ENCODE measurements at regions not wholly inside any gene's neighbourhood (a gene's known extent, or its start where the extent isn't known, plus 50 kb on each side); places are given as distances from the start of the nearest gene placed in this dataset.

DNA sequence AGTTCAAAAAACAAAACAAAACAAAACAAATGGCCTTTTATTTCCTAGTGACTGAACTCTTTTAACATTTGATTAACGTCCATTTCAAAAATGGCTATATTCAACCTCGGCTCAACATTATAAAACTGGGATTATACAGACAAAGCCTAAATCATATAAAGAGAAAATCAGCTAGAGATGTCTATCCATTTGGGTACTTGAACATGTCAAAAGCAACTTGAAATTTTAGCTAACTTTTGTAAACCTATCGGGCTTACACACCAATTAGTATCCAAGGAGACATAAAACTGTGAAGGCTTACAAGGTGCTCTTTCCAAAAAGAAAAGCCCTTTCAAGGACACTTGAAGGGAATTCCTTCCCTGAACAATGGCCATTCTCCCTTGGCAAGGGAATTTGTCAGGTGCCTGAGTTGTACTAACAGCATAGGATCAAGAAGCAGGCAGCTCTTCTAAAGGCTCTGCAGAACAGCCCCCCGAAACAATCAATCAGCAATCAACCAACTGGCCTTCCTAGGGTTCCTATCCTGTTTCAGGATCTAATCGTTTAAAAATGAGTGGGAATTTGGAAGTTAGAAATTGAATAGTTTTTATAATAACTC lies 633.7 kb upstream of the HTR2C start:
- TF ChIP-seq, protein P1, sequence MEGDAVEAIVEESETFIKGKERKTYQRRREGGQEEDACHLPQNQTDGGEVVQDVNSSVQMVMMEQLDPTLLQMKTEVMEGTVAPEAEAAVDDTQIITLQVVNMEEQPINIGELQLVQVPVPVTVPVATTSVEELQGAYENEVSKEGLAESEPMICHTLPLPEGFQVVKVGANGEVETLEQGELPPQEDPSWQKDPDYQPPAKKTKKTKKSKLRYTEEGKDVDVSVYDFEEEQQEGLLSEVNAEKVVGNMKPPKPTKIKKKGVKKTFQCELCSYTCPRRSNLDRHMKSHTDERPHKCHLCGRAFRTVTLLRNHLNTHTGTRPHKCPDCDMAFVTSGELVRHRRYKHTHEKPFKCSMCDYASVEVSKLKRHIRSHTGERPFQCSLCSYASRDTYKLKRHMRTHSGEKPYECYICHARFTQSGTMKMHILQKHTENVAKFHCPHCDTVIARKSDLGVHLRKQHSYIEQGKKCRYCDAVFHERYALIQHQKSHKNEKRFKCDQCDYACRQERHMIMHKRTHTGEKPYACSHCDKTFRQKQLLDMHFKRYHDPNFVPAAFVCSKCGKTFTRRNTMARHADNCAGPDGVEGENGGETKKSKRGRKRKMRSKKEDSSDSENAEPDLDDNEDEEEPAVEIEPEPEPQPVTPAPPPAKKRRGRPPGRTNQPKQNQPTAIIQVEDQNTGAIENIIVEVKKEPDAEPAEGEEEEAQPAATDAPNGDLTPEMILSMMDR (IDR thresholded peaks at IDR 0.05; ENCODE audit: insufficient read depth, low read length, poor library complexity, severe bottlenecking): no peak
- no peak for TF ChIP-seq EZH2phosphoT487 (conservative IDR thresholded peaks at IDR 0.05; ENCODE audit: low read length)
